ENCODE measurements at regions not wholly inside any gene's neighbourhood (a gene's known extent, or its start where the extent isn't known, plus 50 kb on each side); places are given as distances from the start of the nearest gene placed in this dataset.

DNA sequence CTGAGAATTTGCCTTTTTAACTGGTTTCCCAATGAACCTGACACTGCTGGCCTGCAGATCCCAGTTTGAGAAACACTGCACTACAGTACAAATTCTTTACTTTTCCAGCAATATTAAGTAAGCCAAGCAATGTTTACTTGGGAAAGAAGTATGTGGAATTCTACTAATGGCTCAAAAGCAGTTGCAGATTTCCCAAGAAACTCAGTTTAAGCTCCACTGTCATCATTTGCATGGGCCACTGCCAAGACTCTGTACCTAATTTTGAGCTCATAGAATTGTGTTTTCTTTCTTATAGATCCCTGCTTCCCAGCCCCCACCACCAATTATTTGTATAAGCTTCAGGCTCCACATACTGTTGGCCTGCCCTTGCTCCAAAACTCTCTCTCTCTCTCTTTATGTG, 676.1 kb downstream of the RNF144A start:
- DNase-seq (ENCODE audit: low read depth, low spot score) = no peak

DNA sequence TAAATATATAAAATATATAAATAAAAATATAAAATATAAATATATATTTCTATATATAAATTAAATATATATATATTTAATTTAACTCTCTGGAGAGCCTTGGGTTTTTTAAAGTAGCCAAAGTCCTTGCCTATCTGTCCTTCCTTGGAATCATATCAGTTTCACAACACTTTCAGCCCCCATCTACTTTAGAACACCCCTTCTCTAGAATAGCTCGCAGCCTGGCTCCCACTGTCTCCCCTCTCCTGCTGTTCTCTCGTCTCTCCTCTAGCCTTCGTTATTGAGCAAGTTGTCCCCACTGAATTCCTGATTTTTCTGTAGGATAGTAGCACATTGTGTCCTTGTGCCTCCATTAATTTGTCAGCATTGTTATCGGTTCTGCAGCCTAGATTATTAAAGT, 677.0 kb downstream of the RNF144A start:
- no peak for DNase-seq (ENCODE audit: low read depth, low spot score)

- DNase-seq (ENCODE audit: low read depth, low spot score) = no peak
Observed at GRCh38 chr2:7595206-7595605, 678.0 kb downstream of the RNF144A start.

GRCh38 chr2:7598402-7598801, 681.2 kb downstream of the RNF144A start:
- DNase-seq (ENCODE audit: low read depth, low spot score) = no peak

DNA sequence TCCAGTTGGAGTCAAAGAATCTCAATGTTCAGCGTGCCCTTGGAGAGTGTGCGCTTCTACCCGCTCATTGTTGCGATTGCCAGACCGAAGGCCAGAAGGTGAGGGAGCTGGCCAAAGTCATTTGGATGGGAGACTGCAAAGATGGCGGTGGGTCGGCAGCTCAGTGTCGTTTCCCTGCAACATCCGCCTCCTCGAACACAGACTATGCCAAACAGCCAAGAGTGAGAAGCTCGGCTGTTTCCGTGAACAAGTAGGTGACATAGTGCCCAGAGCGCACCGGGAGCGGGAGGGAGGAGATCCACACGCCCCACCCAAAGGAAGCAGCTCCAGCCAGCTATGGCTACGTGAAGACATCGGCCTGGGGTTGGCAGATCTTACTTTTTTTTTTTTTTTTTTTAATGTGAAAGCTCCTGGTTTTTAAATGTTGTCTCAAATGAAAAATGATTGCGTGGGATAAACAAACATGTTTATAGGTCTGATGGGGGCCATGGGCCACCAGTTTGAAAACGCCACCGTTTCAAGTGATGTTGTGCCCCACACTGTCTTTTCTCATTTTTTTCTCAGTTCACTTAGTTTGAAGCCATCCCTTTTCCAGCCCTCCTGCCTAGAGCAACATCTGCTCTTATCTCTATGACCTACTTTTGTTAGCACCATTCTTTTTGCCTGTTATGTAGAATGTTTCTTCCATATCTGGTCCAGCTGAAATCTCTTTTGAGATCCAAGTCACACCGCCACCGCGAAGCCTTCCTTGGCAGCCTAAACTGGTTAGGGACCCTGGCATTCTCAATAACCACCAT, 682.4 kb downstream of the RNF144A start:
- no peak for DNase-seq (ENCODE audit: low read depth, low spot score)

DNA sequence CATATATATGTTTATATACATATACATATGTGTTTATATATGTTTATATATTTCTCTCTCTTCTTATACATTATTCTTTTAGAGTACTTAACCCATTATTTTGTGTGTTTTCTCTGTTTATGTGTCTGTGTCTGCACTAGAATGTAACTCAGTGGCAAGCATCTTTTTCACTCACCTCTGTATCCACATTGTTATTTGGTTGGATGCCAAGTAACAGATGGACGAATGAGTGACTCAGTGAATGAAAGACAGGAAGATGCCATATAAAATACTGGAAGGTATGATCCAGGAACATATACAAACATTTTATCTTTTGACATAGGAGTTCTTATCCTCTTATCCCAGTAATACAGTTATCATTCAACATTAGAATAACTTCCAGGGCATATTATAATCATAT, 684.8 kb downstream of the RNF144A start:
- no peak for DNase-seq (ENCODE audit: low read depth, low spot score)

- no peak for DNase-seq (ENCODE audit: low read depth, low spot score)
Observed at GRCh38 chr2:7604456-7604855, 687.2 kb downstream of the RNF144A start.

GRCh38 chr2:7607441-7608173, 690.4 kb downstream of the RNF144A start:
- no peak for DNase-seq (ENCODE audit: low read depth, low spot score)

- no peak for DNase-seq (ENCODE audit: low read depth, low spot score)
Observed at GRCh38 chr2:7609556-7609955, 692.3 kb downstream of the RNF144A start.

- DNase-seq (ENCODE audit: low read depth, low spot score) = no peak
Observed at GRCh38 chr2:7609974-7610373, 692.8 kb downstream of the RNF144A start.

- no peak for DNase-seq (ENCODE audit: low read depth, low spot score)
Observed at GRCh38 chr2:7611750-7612149, 694.5 kb downstream of the RNF144A start.

- DNase-seq (ENCODE audit: low read depth, low spot score) = no peak
Observed at GRCh38 chr2:7612969-7613368, 695.8 kb downstream of the RNF144A start.

DNA sequence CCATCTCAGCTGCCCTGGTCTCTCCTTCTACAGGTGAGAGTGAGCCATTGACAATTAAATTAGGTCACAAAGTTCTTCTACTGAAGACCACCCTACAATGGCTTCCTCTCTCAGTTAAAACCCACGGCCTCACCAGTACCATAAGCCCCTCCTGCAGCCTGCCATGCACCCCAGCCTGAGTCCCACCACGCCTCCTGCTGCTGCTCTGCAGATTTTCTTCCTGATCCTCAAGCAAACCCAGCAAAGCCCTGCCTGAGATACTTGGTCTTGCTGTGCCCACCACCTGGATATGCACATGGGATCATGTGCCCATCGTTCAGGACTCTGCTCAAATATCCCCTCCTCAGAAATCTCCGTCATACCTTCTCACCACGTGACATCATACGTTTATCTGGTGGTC, 696.6 kb downstream of the RNF144A start:
- no peak for DNase-seq (ENCODE audit: low read depth, low spot score)

DNA sequence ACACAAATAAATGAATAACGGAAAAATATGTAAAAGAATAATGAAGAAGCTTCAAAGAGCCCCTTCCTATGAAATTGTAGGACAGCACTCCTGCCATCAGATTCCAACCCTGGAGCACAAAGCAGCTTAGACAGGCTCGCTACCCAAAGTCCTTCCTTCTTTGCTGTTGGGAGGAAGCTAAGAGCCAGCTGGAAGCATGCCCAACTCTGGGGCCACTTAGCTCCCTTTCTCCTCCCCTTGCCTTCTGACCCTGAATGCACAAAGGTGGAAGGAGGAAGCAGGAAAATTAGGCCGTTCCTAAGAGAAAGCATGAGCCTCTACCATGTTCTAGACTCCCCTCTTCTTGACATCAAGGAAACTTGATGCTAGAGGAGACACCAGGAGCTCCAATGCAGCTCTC, 700.8 kb downstream of the RNF144A start:
- no peak for DNase-seq (ENCODE audit: low read depth, low spot score)

DNA sequence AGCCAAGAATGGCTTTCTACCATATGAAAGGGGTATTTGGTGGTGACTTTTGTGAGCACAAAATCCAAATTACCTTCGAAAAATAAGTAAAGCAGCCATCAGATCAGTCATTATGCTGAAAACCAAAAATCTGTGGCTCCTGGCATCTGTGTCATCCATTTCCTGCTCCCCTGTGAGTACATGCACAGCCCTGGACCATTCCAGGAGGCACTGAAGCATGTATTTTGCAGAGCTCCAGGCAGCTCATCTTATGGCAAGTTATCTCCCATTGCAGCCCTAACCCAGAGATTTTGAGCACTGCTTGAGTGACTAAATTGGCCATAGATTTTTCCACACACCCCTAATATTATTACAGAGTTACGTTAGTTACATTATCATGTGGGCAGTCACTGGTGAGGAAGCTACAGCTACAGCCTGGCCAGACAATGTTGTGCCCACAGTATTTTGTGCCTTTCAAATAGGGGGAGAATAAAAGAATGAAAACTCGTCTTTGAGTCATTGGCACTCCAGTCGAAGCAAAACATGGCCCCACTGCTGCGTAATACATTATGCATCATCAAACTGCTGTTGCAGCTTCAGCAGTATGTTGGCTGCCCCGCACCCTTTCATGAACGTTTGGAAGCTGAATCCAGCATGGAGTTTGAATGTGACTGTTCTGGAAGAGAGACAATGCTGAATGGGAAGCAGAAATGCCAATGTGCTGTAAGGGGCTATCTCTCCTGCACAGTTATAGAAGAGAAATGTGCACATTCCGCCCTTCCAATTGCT, 702.2 kb downstream of the RNF144A start:
- no peak for DNase-seq (ENCODE audit: low read depth, low spot score)

DNA sequence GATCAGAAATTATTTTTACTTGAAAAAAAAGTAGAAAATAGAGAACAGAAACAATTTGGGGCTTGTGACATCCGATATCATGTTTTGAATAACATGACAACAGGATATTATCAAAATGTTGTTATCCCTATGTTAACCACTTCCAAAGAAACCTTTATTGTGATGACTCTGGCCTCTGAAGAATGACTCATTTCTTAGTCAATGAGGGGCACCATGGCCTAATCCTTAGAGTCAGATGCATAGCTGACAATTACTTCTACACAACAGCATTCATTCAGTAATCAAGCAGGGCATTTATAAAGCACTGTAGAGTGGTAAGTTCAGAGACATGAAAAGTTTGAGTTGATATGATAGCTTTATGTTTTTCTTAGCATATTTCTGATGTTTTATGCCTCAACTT, 703.0 kb downstream of the RNF144A start:
- no peak for DNase-seq (ENCODE audit: low read depth, low spot score)

GRCh38 chr2:7621018-7621814, 704.0 kb downstream of the RNF144A start:
- no peak for DNase-seq (ENCODE audit: low read depth, low spot score)

- no peak for DNase-seq (ENCODE audit: low read depth, low spot score)
Observed at GRCh38 chr2:7625392-7626138, 708.4 kb downstream of the RNF144A start.

- DNase-seq (ENCODE audit: low read depth, low spot score) = no peak
Observed at GRCh38 chr2:7626139-7626537, 708.9 kb downstream of the RNF144A start.

DNA sequence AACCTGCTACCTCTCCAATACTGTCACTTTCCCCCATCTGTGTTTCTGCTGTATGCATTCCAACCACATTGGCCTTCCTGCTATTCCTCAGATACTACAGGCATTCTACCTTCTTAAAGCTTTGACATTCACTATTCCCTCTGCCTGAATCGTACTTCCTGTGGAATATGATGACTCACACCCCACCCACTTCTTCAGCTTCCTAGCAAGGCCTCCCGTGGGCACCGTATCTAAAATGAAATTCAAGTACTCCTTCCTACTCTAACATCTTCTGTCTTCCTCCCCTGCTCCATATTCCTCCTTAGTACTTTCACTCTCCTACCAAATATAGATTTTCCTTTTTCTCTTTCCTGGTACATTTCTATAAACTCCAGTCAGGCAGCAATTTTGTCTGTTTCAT, 710.4 kb downstream of the RNF144A start:
- no peak for DNase-seq (ENCODE audit: low read depth, low spot score)

DNA sequence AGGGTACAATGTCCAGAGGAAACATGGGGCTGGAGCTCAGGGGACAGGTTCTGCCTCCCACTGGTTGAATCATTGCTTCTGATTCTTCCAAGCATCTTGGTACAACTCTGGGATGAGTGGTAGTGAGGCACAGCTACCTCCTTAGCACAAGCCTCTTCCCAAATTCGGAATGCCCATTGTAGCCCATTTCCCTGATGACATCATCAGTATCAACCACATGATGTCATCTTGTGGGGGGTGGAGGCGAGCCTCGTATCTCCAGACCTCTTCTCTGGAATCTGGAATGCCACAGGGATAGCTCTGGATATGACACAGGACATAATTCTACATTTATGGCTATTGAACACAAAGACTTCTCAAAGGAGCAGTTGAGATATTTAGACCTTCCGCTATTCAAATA, 715.2 kb downstream of the RNF144A start:
- no peak for DNase-seq (ENCODE audit: low read depth, low spot score)

Data from ELF-1 (cell line).